ENCODE measurements at regions not wholly inside any gene's neighbourhood (a gene's known extent, or its start where the extent isn't known, plus 50 kb on each side); places are given as distances from the start of the nearest gene placed in this dataset.
A peak's percentile ranks its signal among the peaks of the same experiment; 100 is the strongest.

- Mint-ChIP-seq H3K27me3 (peaks cover 69% of the 10 kb centered on the region), H3K4me1 (peaks cover 28% of the 10 kb centered on the region), H3K4me3 (peak overlapping the region; percentile 64), H3K27ac (peak overlapping the region; percentile 25), H3K9me3 (peaks cover 16% of the 10 kb centered on the region), H3K36me3 (ENCODE audit: low read depth) (peaks cover 5% of the 10 kb centered on the region)
- intact Hi-C loops (cut with micrococcal nuclease): loop anchor here (1.0 to 10.0 kb wide), 3 partner anchors 20 to 431 kb away; partner anchors contain the start of gene GMDS
- peak; percentile 93 for DNase-seq
Observed at GRCh38 chr6:2542858-2543218, 207.9 kb downstream of the MYLK4 start.

- peaks cover 69% of the 10 kb centered on the region for H3K27me3 Mint-ChIP-seq
- intact Hi-C loops (cut with micrococcal nuclease): loop anchor here (5.0 to 10.0 kb wide), 2 partner anchors 297 to 430 kb away; partner anchors contain the start of gene GMDS
- peaks cover 5% of the 10 kb centered on the region for H3K36me3 Mint-ChIP-seq (ENCODE audit: low read depth)
- peak overlapping the region; percentile 25 for H3K27ac Mint-ChIP-seq
- H3K4me3 Mint-ChIP-seq: peak overlapping the region; percentile 64
- peaks cover 17% of the 10 kb centered on the region for H3K9me3 Mint-ChIP-seq
- DNase-seq: no peak
- peaks cover 28% of the 10 kb centered on the region for H3K4me1 Mint-ChIP-seq
Observed at GRCh38 chr6:2542101-2542857, 208.4 kb downstream of the MYLK4 start.

GRCh38 chr6:2536451-2536850, 214.3 kb downstream of the MYLK4 start:
- Mint-ChIP-seq H3K27ac (no peak overlapping the region), H3K4me3 (no peak overlapping the region), H3K9me3 (peaks cover 18% of the 10 kb centered on the region), H3K27me3 (peaks cover 74% of the 10 kb centered on the region), H3K36me3 (ENCODE audit: low read depth) (no peaks in the 10 kb centered on the region), H3K4me1 (peaks cover 13% of the 10 kb centered on the region)
- intact Hi-C loops (cut with micrococcal nuclease): no loop called here
- DNase-seq: no peak

- DNase-seq: no peak
- Mint-ChIP-seq H3K27me3 (peaks cover 73% of the 10 kb centered on the region), H3K4me3 (no peak overlapping the region), H3K9me3 (peaks cover 22% of the 10 kb centered on the region), H3K36me3 (ENCODE audit: low read depth) (no peaks in the 10 kb centered on the region), H3K27ac (no peak overlapping the region), H3K4me1 (peaks cover 8% of the 10 kb centered on the region)
- intact Hi-C loops (cut with micrococcal nuclease): no loop called here
Observed at GRCh38 chr6:2535506-2535905, 215.2 kb downstream of the MYLK4 start.

- Mint-ChIP-seq H3K27me3 (peaks cover 75% of the 10 kb centered on the region), H3K27ac (no peak overlapping the region), H3K9me3 (peaks cover 26% of the 10 kb centered on the region), H3K4me1 (peaks cover 8% of the 10 kb centered on the region), H3K36me3 (ENCODE audit: low read depth) (no peaks in the 10 kb centered on the region), H3K4me3 (no peak overlapping the region)
- intact Hi-C loops (cut with micrococcal nuclease): loop anchor here (5.0 kb wide), 1 partner anchor 33 kb away; no protein-coding TSS in a partner anchor
- DNase-seq: no peak
Observed at GRCh38 chr6:2534406-2535042, 216.2 kb downstream of the MYLK4 start.

GRCh38 chr6:2531426-2532215, 219.1 kb downstream of the MYLK4 start:
- Mint-ChIP-seq H3K27me3 (peaks cover 73% of the 10 kb centered on the region), H3K27ac (no peak overlapping the region), H3K36me3 (ENCODE audit: low read depth) (no peaks in the 10 kb centered on the region), H3K4me1 (peaks cover 8% of the 10 kb centered on the region), H3K9me3 (peaks cover 15% of the 10 kb centered on the region), H3K4me3 (no peak overlapping the region)
- intact Hi-C loops (cut with micrococcal nuclease): loop anchor here (5.0 kb wide), 1 partner anchor 36 kb away; no protein-coding TSS in a partner anchor
- no peak for DNase-seq

- peaks cover 58% of the 10 kb centered on the region for H3K27me3 Mint-ChIP-seq
- peaks cover 3% of the 10 kb centered on the region for H3K4me1 Mint-ChIP-seq
Observed at GRCh38 chr6:2529211-2529719, 221.5 kb downstream of the MYLK4 start.

GRCh38 chr6:2528156-2528555, 222.6 kb downstream of the MYLK4 start:
- H3K36me3 Mint-ChIP-seq (ENCODE audit: low read depth): no peaks in the 10 kb centered on the region
- peaks cover 22% of the 10 kb centered on the region for H3K9me3 Mint-ChIP-seq
- no peak for DNase-seq
- H3K27me3 Mint-ChIP-seq: peaks cover 51% of the 10 kb centered on the region
- H3K4me3 Mint-ChIP-seq: no peak overlapping the region
- H3K4me1 Mint-ChIP-seq: peaks cover 3% of the 10 kb centered on the region
- no peak overlapping the region for H3K27ac Mint-ChIP-seq
- intact Hi-C loops (cut with micrococcal nuclease): no loop called here

More at GRCh38 chr6:2529211-2529719, 221.5 kb downstream of the MYLK4 start:
- Mint-ChIP-seq H3K36me3 (ENCODE audit: low read depth) (no peaks in the 10 kb centered on the region), H3K9me3 (peaks cover 17% of the 10 kb centered on the region), H3K4me3 (no peak overlapping the region), H3K27ac (no peak overlapping the region)
- intact Hi-C loops (cut with micrococcal nuclease): no loop called here
- no peak for DNase-seq

GRCh38 chr6:2526766-2527165, 224.0 kb downstream of the MYLK4 start:
- Mint-ChIP-seq H3K4me1 (peaks cover 10% of the 10 kb centered on the region), H3K27me3 (peaks cover 52% of the 10 kb centered on the region), H3K27ac (no peak overlapping the region), H3K4me3 (no peak overlapping the region), H3K36me3 (ENCODE audit: low read depth) (no peaks in the 10 kb centered on the region), H3K9me3 (peaks cover 28% of the 10 kb centered on the region)
- DNase-seq: no peak
- intact Hi-C loops (cut with micrococcal nuclease): no loop called here

GRCh38 chr6:2524090-2524489, 226.6 kb downstream of the MYLK4 start:
- DNase-seq: no peak
- no peak overlapping the region for H3K27ac Mint-ChIP-seq
- H3K4me1 Mint-ChIP-seq: peaks cover 10% of the 10 kb centered on the region
- H3K36me3 Mint-ChIP-seq (ENCODE audit: low read depth): no peaks in the 10 kb centered on the region
- peaks cover 37% of the 10 kb centered on the region for H3K27me3 Mint-ChIP-seq
- intact Hi-C loops (cut with micrococcal nuclease): no loop called here
- no peak overlapping the region for H3K4me3 Mint-ChIP-seq
- peaks cover 23% of the 10 kb centered on the region for H3K9me3 Mint-ChIP-seq

GRCh38 chr6:2523061-2523460, 227.7 kb downstream of the MYLK4 start:
- Mint-ChIP-seq H3K4me3 (no peak overlapping the region), H3K4me1 (peaks cover 10% of the 10 kb centered on the region), H3K27ac (no peak overlapping the region), H3K36me3 (ENCODE audit: low read depth) (no peaks in the 10 kb centered on the region), H3K9me3 (peaks cover 23% of the 10 kb centered on the region), H3K27me3 (peaks cover 29% of the 10 kb centered on the region)
- DNase-seq: no peak
- intact Hi-C loops (cut with micrococcal nuclease): no loop called here

GRCh38 chr6:2522521-2522920, 228.2 kb downstream of the MYLK4 start:
- Mint-ChIP-seq H3K36me3 (ENCODE audit: low read depth) (no peaks in the 10 kb centered on the region), H3K9me3 (peaks cover 20% of the 10 kb centered on the region), H3K27ac (no peak overlapping the region), H3K4me1 (peaks cover 10% of the 10 kb centered on the region), H3K4me3 (no peak overlapping the region), H3K27me3 (peaks cover 26% of the 10 kb centered on the region)
- DNase-seq: no peak
- intact Hi-C loops (cut with micrococcal nuclease): no loop called here

- H3K27me3 Mint-ChIP-seq: peaks cover 32% of the 10 kb centered on the region
- H3K4me3 Mint-ChIP-seq: no peak overlapping the region
- H3K36me3 Mint-ChIP-seq (ENCODE audit: low read depth): no peaks in the 10 kb centered on the region
- H3K4me1 Mint-ChIP-seq: peaks cover 9% of the 10 kb centered on the region
- intact Hi-C loops (cut with micrococcal nuclease): no loop called here
- DNase-seq: no peak
- H3K27ac Mint-ChIP-seq: no peak overlapping the region
- peaks cover 11% of the 10 kb centered on the region for H3K9me3 Mint-ChIP-seq
Observed at GRCh38 chr6:2517855-2518473, 232.8 kb downstream of the MYLK4 start.
